ENCODE measurements at regions not wholly inside any gene's neighbourhood (a gene's known extent, or its start where the extent isn't known, plus 50 kb on each side); places are given as distances from the start of the nearest gene placed in this dataset.

DNA sequence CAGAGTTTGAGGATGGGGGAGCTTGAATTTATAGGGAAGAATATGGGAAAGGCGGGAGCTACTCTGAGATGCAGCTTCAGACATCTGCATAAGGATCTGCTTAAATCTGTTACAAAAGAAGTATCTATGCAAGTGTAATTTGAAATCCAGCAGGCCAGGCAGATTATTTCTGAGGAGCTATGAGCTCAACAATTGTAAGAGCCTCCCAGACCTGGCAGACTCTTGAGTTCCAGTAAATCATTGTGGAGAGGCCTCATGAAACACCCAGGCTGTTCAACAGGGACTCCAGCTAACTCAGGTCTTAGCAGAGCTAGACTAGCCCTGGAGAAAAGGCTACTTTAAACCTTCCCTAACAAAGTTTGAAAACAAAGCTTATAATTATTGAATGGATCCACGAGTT lies 647.5 kb upstream of the CHRM3 start:
- no peaks in the 10 kb centered on the region for H3K4me1 ChIP-seq
- TF ChIP-seq, protein P1, sequence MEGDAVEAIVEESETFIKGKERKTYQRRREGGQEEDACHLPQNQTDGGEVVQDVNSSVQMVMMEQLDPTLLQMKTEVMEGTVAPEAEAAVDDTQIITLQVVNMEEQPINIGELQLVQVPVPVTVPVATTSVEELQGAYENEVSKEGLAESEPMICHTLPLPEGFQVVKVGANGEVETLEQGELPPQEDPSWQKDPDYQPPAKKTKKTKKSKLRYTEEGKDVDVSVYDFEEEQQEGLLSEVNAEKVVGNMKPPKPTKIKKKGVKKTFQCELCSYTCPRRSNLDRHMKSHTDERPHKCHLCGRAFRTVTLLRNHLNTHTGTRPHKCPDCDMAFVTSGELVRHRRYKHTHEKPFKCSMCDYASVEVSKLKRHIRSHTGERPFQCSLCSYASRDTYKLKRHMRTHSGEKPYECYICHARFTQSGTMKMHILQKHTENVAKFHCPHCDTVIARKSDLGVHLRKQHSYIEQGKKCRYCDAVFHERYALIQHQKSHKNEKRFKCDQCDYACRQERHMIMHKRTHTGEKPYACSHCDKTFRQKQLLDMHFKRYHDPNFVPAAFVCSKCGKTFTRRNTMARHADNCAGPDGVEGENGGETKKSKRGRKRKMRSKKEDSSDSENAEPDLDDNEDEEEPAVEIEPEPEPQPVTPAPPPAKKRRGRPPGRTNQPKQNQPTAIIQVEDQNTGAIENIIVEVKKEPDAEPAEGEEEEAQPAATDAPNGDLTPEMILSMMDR (IDR thresholded peaks at IDR 0.05), result no peak
- no peak for TF ChIP-seq POLR2A (IDR thresholded peaks at IDR 0.05)
- no peaks in the 10 kb centered on the region for H3K36me3 ChIP-seq
- H3K27ac ChIP-seq, result no peak overlapping the region
- peak in 1 of 2 donors; percentile 7 for DNase-seq
- no peaks in the 10 kb centered on the region for H3K9me3 ChIP-seq
- intact Hi-C loops (cut with DNase I), result no loop called here
- H3K27me3 ChIP-seq, result no peaks in the 10 kb centered on the region
- no peak overlapping the region for H3K4me3 ChIP-seq (replicated peaks in 1 of 3)
- WGBS, 2 donors, result 54 to 64% methylated on average over 2 of the region's 2 CpGs

DNA sequence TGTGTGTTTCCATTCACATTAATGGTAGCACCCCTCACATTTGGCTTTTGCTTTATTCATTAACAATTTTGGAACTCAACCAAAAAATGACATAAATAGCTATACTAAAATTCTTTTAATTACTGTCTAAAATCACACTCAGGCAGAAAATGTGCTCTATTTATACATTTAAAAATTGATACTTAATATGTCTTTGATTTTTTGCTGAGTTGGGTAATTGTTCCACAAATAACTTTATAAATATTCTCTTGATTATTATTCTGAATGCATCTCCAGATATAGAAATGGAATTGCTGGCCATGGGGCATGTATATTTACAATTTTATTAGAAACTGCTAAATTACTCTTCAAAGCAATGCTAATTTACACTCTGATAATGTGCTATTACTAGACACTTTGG lies 658.7 kb upstream of the CHRM3 start:
- DNase-seq, result no peak
- Histone ChIP-seq H3K27ac (no peak overlapping the region), H3K9me3 (no peaks in the 10 kb centered on the region), H3K4me1 (no peaks in the 10 kb centered on the region), H3K27me3 (no peaks in the 10 kb centered on the region), H3K36me3 (no peaks in the 10 kb centered on the region), H3K4me3 (replicated peaks in 1 of 3) (no peak overlapping the region)
- intact Hi-C loops (cut with DNase I), result no loop called here
- no peak for TF ChIP-seq POLR2A (IDR thresholded peaks at IDR 0.05)
- TF ChIP-seq, protein P1 (IDR thresholded peaks at IDR 0.05), result no peak

DNA sequence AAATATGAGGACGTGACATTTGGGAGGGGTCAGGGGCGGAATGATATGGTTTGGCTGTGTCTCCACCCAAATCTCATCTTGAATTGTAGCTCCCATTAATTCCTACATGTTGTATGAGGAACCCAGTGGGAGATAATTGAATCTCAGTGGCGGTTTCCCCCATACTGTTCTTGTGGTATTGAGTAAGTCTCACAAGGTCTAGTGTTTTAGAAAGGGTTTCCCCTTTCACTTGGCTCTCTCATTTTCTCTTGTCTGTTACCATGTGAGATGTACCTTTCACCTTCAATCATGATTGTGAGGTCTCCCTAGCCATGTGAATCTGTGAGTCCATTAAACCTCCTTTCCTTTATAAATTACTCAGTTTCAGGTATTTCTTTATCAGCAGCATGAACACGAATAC lies 663.6 kb upstream of the CHRM3 start:
- no peak for TF ChIP-seq POLR2A (IDR thresholded peaks at IDR 0.05)
- TF ChIP-seq, protein P1 (IDR thresholded peaks at IDR 0.05), result no peak
- Histone ChIP-seq H3K27ac (no peak overlapping the region), H3K4me1 (no peaks in the 10 kb centered on the region), H3K9me3 (no peaks in the 10 kb centered on the region), H3K27me3 (no peaks in the 10 kb centered on the region), H3K36me3 (no peaks in the 10 kb centered on the region), H3K4me3 (replicated peaks in 1 of 3) (no peak overlapping the region)
- 87 to 91% methylated on average over 4 of the region's 4 CpGs for WGBS, 2 donors
- intact Hi-C loops (cut with DNase I), result no loop called here
- DNase-seq, result no peak

DNA sequence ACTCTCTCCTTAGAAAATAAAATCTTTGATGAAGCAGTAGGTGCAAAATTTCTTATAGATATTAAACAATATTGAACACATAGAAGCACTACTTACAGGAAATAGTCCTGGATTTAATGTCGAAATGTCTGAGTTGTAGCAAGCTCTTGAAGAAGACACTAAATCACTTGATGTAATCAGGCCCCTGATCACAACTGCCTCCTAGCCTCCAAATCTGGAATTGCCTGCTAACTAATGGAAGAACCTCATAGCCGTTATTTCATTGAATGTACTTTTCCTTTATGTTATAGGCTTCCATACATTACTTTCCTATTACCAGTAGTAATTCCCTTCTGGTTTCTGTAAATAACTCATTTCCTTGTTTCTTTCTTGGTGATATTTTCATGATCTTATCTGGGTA lies 675.7 kb upstream of the CHRM3 start:
- intact Hi-C loops (cut with DNase I), result no loop called here
- H3K9me3 ChIP-seq, result no peaks in the 10 kb centered on the region

DNA sequence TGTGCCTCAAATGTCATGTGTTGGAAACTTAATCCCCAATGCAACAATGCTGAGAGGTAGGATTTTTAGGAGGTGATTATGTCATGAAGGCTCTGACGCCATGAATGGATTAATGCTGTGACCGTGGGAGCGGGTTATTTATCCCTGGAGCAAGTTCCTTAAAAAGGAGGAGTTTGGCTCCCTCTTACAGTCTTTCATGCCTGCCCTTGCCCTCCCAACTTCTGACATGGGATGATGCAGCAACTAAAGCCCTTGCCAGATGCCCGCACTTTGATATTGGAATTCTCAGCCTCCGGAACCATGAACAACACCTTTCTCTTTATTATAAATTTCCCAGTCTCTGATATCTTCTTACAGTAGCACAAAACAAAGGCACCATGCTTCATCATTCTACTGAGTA lies 685.3 kb upstream of the CHRM3 start:
- DNase-seq, result no peak
- 89 to 91% methylated on average over 5 of the region's 5 CpGs for WGBS, 2 donors
- H3K27me3 ChIP-seq, result no peaks in the 10 kb centered on the region
- intact Hi-C loops (cut with DNase I), result no loop called here
- H3K27ac ChIP-seq, result no peak overlapping the region
- no peaks in the 10 kb centered on the region for H3K36me3 ChIP-seq
- no peaks in the 10 kb centered on the region for H3K4me1 ChIP-seq
- no peak overlapping the region for H3K4me3 ChIP-seq (replicated peaks in 1 of 3)
- H3K9me3 ChIP-seq, result no peaks in the 10 kb centered on the region
- no peak for TF ChIP-seq POLR2A (IDR thresholded peaks at IDR 0.05)
- TF ChIP-seq, protein P1 (IDR thresholded peaks at IDR 0.05), result no peak

More for the DNA sequence above, 675.7 kb upstream of the CHRM3 start:
- no peaks in the 10 kb centered on the region for H3K27me3 ChIP-seq
- H3K27ac ChIP-seq, result no peak overlapping the region
- no peak overlapping the region for H3K4me3 ChIP-seq (replicated peaks in 1 of 3)
- H3K36me3 ChIP-seq, result no peaks in the 10 kb centered on the region
- 82 to 86% methylated on average over 2 of the region's 2 CpGs for WGBS, 2 donors
- no peak for TF ChIP-seq POLR2A (IDR thresholded peaks at IDR 0.05)
- TF ChIP-seq, protein P1 (IDR thresholded peaks at IDR 0.05), result no peak
- no peaks in the 10 kb centered on the region for H3K4me1 ChIP-seq
- no peak for DNase-seq
